Ishikawa (cell line): ENCODE measurements at regions not wholly inside any gene's neighbourhood (a gene's known extent, or its start where the extent isn't known, plus 50 kb on each side); places are given as distances from the start of the nearest gene placed in this dataset.

ENCODE experiments used
- CREB1 ChIP-seq: IDR thresholded peaks from 2 replicates; pipeline ENCODE4 v1.6.1; 2012; ENCODE audit warnings: low read depth
- EP300 ChIP-seq: IDR thresholded peaks from 2 replicates; pipeline ENCODE4 v1.6.1; 2012; ENCODE audit warnings: borderline replicate concordance
- RAD21 ChIP-seq: IDR thresholded peaks from 2 replicates; pipeline ENCODE4 v1.6.1; 2012; ENCODE audit warnings: low read depth
- TAF1 ChIP-seq: IDR thresholded peaks from 2 replicates; pipeline ENCODE4 v1.6.1; 2012; ENCODE audit warnings: low read depth, mild to moderate bottlenecking
- TCF12 ChIP-seq: IDR thresholded peaks from 2 replicates; pipeline ENCODE4 v1.6.1; 2012; ENCODE audit warnings: low read depth
- YY1 ChIP-seq: IDR thresholded peaks from 2 replicates; pipeline ENCODE4 v1.6.1; 2012; ENCODE audit warnings: low read depth
- TF ChIP-seq, protein P1 (sequence below): IDR thresholded peaks from 2 replicates; pipeline ENCODE4 v1.6.1; 2012; ENCODE audit warnings: low read depth, mild to moderate bottlenecking
- TF ChIP-seq, protein P2 (sequence below): IDR thresholded peaks from 2 replicates; pipeline ENCODE4 v1.6.1; 2012

DNA sequence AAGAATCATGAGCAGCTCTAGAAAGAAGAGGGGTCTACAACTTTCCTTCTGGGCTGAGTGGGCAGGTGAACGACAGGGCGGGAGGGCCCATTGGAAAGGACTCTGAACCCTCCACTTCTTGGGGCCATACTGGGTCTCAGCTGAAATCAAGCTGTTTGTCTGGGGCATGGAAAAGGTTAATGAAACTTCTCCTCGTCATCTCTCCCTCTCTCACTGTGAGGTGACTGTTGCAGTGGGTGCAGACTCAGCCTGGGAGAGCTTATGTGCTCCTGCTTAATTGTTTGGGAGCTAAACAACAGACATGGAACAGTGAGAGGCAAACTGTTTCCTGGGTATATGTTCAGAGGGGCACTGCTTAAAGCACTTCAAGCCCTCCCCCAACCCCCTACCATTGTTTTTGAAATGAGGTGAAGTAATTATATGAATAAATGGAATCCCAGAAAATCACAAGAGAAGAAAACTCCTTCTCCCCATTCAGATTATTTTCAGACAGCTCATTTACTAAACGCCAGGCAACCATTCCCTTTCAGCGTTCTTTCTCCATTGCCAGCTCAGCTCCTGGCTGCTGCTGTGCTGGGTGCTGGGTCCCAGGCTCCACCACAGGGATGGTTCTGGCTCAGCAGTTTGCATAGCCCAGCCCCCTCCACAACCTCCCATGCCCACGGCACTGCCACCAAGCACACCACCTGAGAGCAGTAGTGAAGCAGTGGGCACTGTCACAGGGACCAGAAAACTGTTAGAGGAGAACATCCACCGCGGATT, 444.9 kb upstream of the TBL1XR1 start:
- no peak for TF ChIP-seq TCF12
- no peak for TF ChIP-seq RAD21
- no peak for TF ChIP-seq EP300
- TF ChIP-seq, protein P1, sequence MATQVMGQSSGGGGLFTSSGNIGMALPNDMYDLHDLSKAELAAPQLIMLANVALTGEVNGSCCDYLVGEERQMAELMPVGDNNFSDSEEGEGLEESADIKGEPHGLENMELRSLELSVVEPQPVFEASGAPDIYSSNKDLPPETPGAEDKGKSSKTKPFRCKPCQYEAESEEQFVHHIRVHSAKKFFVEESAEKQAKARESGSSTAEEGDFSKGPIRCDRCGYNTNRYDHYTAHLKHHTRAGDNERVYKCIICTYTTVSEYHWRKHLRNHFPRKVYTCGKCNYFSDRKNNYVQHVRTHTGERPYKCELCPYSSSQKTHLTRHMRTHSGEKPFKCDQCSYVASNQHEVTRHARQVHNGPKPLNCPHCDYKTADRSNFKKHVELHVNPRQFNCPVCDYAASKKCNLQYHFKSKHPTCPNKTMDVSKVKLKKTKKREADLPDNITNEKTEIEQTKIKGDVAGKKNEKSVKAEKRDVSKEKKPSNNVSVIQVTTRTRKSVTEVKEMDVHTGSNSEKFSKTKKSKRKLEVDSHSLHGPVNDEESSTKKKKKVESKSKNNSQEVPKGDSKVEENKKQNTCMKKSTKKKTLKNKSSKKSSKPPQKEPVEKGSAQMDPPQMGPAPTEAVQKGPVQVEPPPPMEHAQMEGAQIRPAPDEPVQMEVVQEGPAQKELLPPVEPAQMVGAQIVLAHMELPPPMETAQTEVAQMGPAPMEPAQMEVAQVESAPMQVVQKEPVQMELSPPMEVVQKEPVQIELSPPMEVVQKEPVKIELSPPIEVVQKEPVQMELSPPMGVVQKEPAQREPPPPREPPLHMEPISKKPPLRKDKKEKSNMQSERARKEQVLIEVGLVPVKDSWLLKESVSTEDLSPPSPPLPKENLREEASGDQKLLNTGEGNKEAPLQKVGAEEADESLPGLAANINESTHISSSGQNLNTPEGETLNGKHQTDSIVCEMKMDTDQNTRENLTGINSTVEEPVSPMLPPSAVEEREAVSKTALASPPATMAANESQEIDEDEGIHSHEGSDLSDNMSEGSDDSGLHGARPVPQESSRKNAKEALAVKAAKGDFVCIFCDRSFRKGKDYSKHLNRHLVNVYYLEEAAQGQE, result no peak
- no peak for TF ChIP-seq CREB1
- TF ChIP-seq, protein P2, sequence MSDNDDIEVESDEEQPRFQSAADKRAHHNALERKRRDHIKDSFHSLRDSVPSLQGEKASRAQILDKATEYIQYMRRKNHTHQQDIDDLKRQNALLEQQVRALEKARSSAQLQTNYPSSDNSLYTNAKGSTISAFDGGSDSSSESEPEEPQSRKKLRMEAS, result no peak
- no peak for TF ChIP-seq TAF1
- TF ChIP-seq YY1, result no peak
